HG03175 (cell line): ENCODE measurements at regions not wholly inside any gene's neighbourhood (a gene's known extent, or its start where the extent isn't known, plus 50 kb on each side); places are given as distances from the start of the nearest gene placed in this dataset.
"Not testable (repeated sequence)": the region's sequence is repeated elsewhere in the genome, so short reads cannot be mapped to it uniquely, and the experiment has no call there.

Experiments
- ATAC-seq: cut with Tn5 transposase; IDR thresholded peaks from one replicate; pipeline ENCODE4 v1.9.1; 2021; ENCODE audit warnings: mild to moderate bottlenecking, moderate library complexity; ENCODE audit not compliant: unreplicated experiment

GRCh38 chr12:73181244-73181643 is 909.1 kb downstream of the TRHDE start:
- ATAC-seq = no peak

- no peak for ATAC-seq
Measured at GRCh38 chr12:73185403-73185802, 913.2 kb downstream of the TRHDE start.

- ATAC-seq = no peak
Measured at GRCh38 chr12:73186272-73186671, 914.1 kb downstream of the TRHDE start.

- ATAC-seq = no peak
Measured at GRCh38 chr12:73187765-73188164, 915.6 kb downstream of the TRHDE start.

GRCh38 chr12:73210548-73211204 is 938.5 kb downstream of the TRHDE start:
- ATAC-seq = no peak

GRCh38 chr12:73220951-73221350 is 948.8 kb downstream of the TRHDE start:
- ATAC-seq = no peak

GRCh38 chr12:73221398-73221797 is 949.2 kb downstream of the TRHDE start:
- ATAC-seq = no peak

GRCh38 chr12:73221836-73222235 is 949.7 kb downstream of the TRHDE start:
- peak; percentile 52 for ATAC-seq

GRCh38 chr12:73225371-73225937 is 953.3 kb downstream of the TRHDE start:
- no peak for ATAC-seq

- ATAC-seq = no peak
Measured at GRCh38 chr12:73225941-73226340, 953.8 kb downstream of the TRHDE start.

GRCh38 chr12:73226593-73226992 is 954.4 kb downstream of the TRHDE start:
- ATAC-seq = no peak

- not testable (repeated sequence) for ATAC-seq
Measured at GRCh38 chr12:73228828-73229227, 956.7 kb downstream of the TRHDE start.

GRCh38 chr12:73235387-73235786 is 963.2 kb downstream of the TRHDE start:
- ATAC-seq = no peak

- no peak for ATAC-seq
Measured at GRCh38 chr12:73240110-73240509, 967.9 kb downstream of the TRHDE start.

- no peak for ATAC-seq
Measured at GRCh38 chr12:73262788-73263381, 990.7 kb downstream of the TRHDE start.

- no peak for ATAC-seq
Measured at GRCh38 chr12:73266206-73266605, 994.0 kb downstream of the TRHDE start.

GRCh38 chr12:73274976-73275375 is 1002.8 kb downstream of the TRHDE start:
- no peak for ATAC-seq

GRCh38 chr12:73277971-73278370 is 1005.8 kb downstream of the TRHDE start:
- no peak for ATAC-seq

- no peak for ATAC-seq
Measured at GRCh38 chr12:73301530-73301929, 1029.4 kb downstream of the TRHDE start.

GRCh38 chr12:73307260-73307659 is 1035.1 kb downstream of the TRHDE start:
- no peak for ATAC-seq

- ATAC-seq = no peak
Measured at GRCh38 chr12:73308079-73308478, 1035.9 kb downstream of the TRHDE start.

GRCh38 chr12:73308747-73309146 is 1036.6 kb downstream of the TRHDE start:
- ATAC-seq = no peak
